WERI-Rb-1 (cell line): ENCODE measurements at regions not wholly inside any gene's neighbourhood (a gene's known extent, or its start where the extent isn't known, plus 50 kb on each side); places are given as distances from the start of the nearest gene placed in this dataset.

Experiments
- DNase-seq: peaks from one replicate; pipeline ENCODE4 v3.0.0-alpha.2; 2020
- H3K27ac ChIP-seq: fragments of 250-450 bp; sonication (Bioruptor Pico); 2 replicates; pipeline ENCODE4 v1.5.1; 2020; ENCODE audit warnings: mild to moderate bottlenecking, moderate library complexity
- H3K27me3 ChIP-seq: fragments of 250-450 bp; sonication (Bioruptor Pico); 2 replicates; pipeline ENCODE4 v1.5.1; 2021; ENCODE audit warnings: mild to moderate bottlenecking, low read depth, moderate library complexity; ENCODE audit not compliant: insufficient read depth, severe bottlenecking
- H3K36me3 ChIP-seq: fragments of 250-450 bp; sonication (Bioruptor Pico); 2 replicates; pipeline ENCODE4 v1.5.1; 2020; ENCODE audit warnings: mild to moderate bottlenecking, moderate library complexity
- H3K4me3 ChIP-seq: 2 replicates; pipeline ENCODE4 v1.5.1; 2011; ENCODE audit warnings: low read depth, mild to moderate bottlenecking, control low read depth, low read length
- H3K9me3 ChIP-seq: fragments of 250-450 bp; sonication (Bioruptor Pico); 2 replicates; pipeline ENCODE4 v1.5.1; 2021; ENCODE audit warnings: mild to moderate bottlenecking, moderate library complexity; ENCODE audit not compliant: severe bottlenecking
- TF ChIP-seq, protein P1 (sequence below): IDR thresholded peaks from 2 replicates; pipeline ENCODE4 v1.5.1; 2011; ENCODE audit warnings: low read depth, mild to moderate bottlenecking, control low read depth, inconsistent platforms, low read length

GRCh38 chr12:92271341-92271740, 125.7 kb upstream of the BTG1 start:
- H3K9me3 ChIP-seq: no peaks in the 10 kb centered on the region
- H3K27me3 ChIP-seq: no peaks in the 10 kb centered on the region
- DNase-seq: no peak
- no peak overlapping the region for H3K27ac ChIP-seq
- H3K36me3 ChIP-seq: no peaks in the 10 kb centered on the region
- TF ChIP-seq, protein P1, sequence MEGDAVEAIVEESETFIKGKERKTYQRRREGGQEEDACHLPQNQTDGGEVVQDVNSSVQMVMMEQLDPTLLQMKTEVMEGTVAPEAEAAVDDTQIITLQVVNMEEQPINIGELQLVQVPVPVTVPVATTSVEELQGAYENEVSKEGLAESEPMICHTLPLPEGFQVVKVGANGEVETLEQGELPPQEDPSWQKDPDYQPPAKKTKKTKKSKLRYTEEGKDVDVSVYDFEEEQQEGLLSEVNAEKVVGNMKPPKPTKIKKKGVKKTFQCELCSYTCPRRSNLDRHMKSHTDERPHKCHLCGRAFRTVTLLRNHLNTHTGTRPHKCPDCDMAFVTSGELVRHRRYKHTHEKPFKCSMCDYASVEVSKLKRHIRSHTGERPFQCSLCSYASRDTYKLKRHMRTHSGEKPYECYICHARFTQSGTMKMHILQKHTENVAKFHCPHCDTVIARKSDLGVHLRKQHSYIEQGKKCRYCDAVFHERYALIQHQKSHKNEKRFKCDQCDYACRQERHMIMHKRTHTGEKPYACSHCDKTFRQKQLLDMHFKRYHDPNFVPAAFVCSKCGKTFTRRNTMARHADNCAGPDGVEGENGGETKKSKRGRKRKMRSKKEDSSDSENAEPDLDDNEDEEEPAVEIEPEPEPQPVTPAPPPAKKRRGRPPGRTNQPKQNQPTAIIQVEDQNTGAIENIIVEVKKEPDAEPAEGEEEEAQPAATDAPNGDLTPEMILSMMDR: no peak
- no peak overlapping the region for H3K4me3 ChIP-seq

DNA sequence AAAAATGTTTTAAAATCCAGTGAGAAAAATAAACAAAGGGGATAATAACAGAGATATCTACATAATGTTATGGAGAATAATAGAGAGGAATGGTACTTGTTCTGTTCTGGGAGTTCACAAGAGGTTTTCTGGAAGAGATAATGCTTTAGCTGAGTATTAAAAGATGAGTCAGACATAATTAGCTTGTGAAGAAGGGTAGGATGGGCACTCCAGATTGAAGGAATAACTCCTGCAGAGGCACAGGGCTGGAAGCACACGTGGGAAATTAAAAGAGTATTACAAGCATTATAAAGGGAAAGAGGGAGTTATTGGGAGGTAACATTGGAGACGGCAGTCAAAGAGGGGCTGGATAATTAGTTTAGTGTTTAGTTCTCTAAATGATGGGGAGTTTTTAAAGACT, 124.9 kb upstream of the BTG1 start:
- H3K27me3 ChIP-seq: no peaks in the 10 kb centered on the region
- H3K9me3 ChIP-seq: no peaks in the 10 kb centered on the region
- no peak overlapping the region for H3K4me3 ChIP-seq
- TF ChIP-seq, protein P1: no peak
- no peak for DNase-seq
- no peaks in the 10 kb centered on the region for H3K36me3 ChIP-seq
- no peak overlapping the region for H3K27ac ChIP-seq

- no peaks in the 10 kb centered on the region for H3K27me3 ChIP-seq
- H3K4me3 ChIP-seq: no peak overlapping the region
- no peaks in the 10 kb centered on the region for H3K9me3 ChIP-seq
- no peaks in the 10 kb centered on the region for H3K36me3 ChIP-seq
- TF ChIP-seq, protein P1: no peak
- DNase-seq: no peak
- no peak overlapping the region for H3K27ac ChIP-seq
These were observed 123.3 kb upstream of the BTG1 start for GRCh38 chr12:92268946-92269345.

DNA sequence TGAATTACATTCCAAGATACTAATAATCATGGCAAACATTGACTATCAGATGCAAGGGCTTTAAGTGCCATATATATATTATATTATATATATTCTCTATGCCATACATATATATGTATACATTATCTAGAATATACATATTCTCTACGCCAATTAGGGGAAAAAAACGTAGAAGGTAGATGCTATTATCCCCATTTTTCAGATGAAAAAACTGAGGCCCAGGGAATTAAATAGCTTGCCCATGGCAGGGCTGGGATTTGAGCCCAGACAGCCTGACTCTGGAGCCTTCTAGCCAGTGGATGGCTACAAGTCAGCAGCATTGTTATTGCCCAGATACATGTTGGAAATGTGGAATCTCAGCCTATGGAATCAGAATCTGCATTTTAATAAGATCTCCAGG, 116.0 kb upstream of the BTG1 start:
- no peak for DNase-seq
- Histone ChIP-seq H3K4me3 (no peak overlapping the region), H3K36me3 (no peaks in the 10 kb centered on the region)

GRCh38 chr12:92261071-92261470, 115.4 kb upstream of the BTG1 start:
- Histone ChIP-seq H3K36me3 (no peaks in the 10 kb centered on the region), H3K27ac (no peak overlapping the region)

More for the DNA sequence above, 116.0 kb upstream of the BTG1 start:
- TF ChIP-seq, protein P1: no peak
- no peaks in the 10 kb centered on the region for H3K9me3 ChIP-seq
- no peaks in the 10 kb centered on the region for H3K27me3 ChIP-seq
- no peak overlapping the region for H3K27ac ChIP-seq

GRCh38 chr12:92259696-92260251, 114.1 kb upstream of the BTG1 start:
- Histone ChIP-seq H3K9me3 (no peaks in the 10 kb centered on the region), H3K27ac (no peak overlapping the region), H3K36me3 (no peaks in the 10 kb centered on the region), H3K4me3 (no peak overlapping the region), H3K27me3 (no peaks in the 10 kb centered on the region)
- TF ChIP-seq, protein P1: no peak
- DNase-seq: no peak

More at GRCh38 chr12:92261071-92261470, 115.4 kb upstream of the BTG1 start:
- Histone ChIP-seq H3K4me3 (no peak overlapping the region), H3K9me3 (no peaks in the 10 kb centered on the region), H3K27me3 (no peaks in the 10 kb centered on the region)
- TF ChIP-seq, protein P1: no peak
- no peak for DNase-seq
